ENCODE measurements at regions not wholly inside any gene's neighbourhood (a gene's known extent, or its start where the extent isn't known, plus 50 kb on each side); places are given as distances from the start of the nearest gene placed in this dataset.
"Not testable (repeated sequence)": the region's sequence is repeated elsewhere in the genome, so short reads cannot be mapped to it uniquely, and the experiment has no call there.

- H3K27me3 ChIP-seq: no peaks in the 10 kb centered on the region
- WGBS, 2 donors: 49 to 66% methylated on average over 3 of the region's 3 CpGs
- no peaks in the 10 kb centered on the region for H3K4me1 ChIP-seq
- H3K36me3 ChIP-seq: no peaks in the 10 kb centered on the region
- peaks cover 0 to under 1% (median 0%) of the 10 kb centered on the region in 4 donors for H3K9me3 ChIP-seq
- no peak overlapping the region for H3K4me3 ChIP-seq
- TF ChIP-seq EP300 (IDR thresholded peaks at IDR 0.05) (no peak), POLR2A (IDR thresholded peaks at IDR 0.05) (no peak), CTCF (IDR thresholded peaks at IDR 0.05) (no peak)
- H3K27ac ChIP-seq: no peak overlapping the region
- no peak for DNase-seq (ENCODE audit: low spot score in 2 of 2)
These were observed 176.9 kb downstream of the CTH start for GRCh38 chr1:70587872-70588366.

- not testable (repeated sequence) for DNase-seq (ENCODE audit: low spot score in 2 of 2); H3K27me3 ChIP-seq; H3K4me3 ChIP-seq; H3K27ac ChIP-seq; H3K36me3 ChIP-seq; H3K4me1 ChIP-seq; H3K9me3 ChIP-seq
- 66 to 83% methylated on average over 3 of the region's 3 CpGs for WGBS, 2 donors
These were observed 182.5 kb downstream of the CTH start for GRCh38 chr1:70593551-70593950.

GRCh38 chr1:70608815-70609214 is 197.7 kb downstream of the CTH start:
- no peaks in the 10 kb centered on the region for H3K36me3 ChIP-seq
- no peak overlapping the region for H3K27ac ChIP-seq
- no peak overlapping the region for H3K4me3 ChIP-seq
- no peaks in the 10 kb centered on the region for H3K4me1 ChIP-seq
- TF ChIP-seq CTCF (IDR thresholded peaks at IDR 0.05) (no peak), EP300 (IDR thresholded peaks at IDR 0.05) (no peak), POLR2A (IDR thresholded peaks at IDR 0.05) (no peak)
- no peaks in the 10 kb centered on the region for H3K27me3 ChIP-seq
- no peaks in the 10 kb centered on the region for H3K9me3 ChIP-seq
- 92 to 93% methylated on average over 2 of the region's 2 CpGs for WGBS, 2 donors
- no peak for DNase-seq (ENCODE audit: low spot score in 2 of 2)

- H3K27ac ChIP-seq; H3K4me3 ChIP-seq; H3K4me1 ChIP-seq; H3K27me3 ChIP-seq; H3K36me3 ChIP-seq; DNase-seq (ENCODE audit: low spot score in 2 of 2); H3K9me3 ChIP-seq: not testable (repeated sequence)
- WGBS, 2 donors: 81 to 86% methylated on average over 3 of the region's 3 CpGs
These were observed 199.1 kb downstream of the CTH start for GRCh38 chr1:70610164-70610563.

GRCh38 chr1:70616946-70617345 is 205.9 kb downstream of the CTH start:
- no peak for TF ChIP-seq POLR2A (IDR thresholded peaks at IDR 0.05)
- no peak for TF ChIP-seq EP300 (IDR thresholded peaks at IDR 0.05)
- no peak for TF ChIP-seq CTCF (IDR thresholded peaks at IDR 0.05)
- 61 to 66% methylated on average over 3 of the region's 3 CpGs for WGBS, 2 donors
- Histone ChIP-seq H3K27ac (no peak overlapping the region), H3K36me3 (no peaks in the 10 kb centered on the region), H3K9me3 (peaks cover 0 to 3% (median 0%) of the 10 kb centered on the region in 4 donors), H3K27me3 (no peaks in the 10 kb centered on the region), H3K4me1 (no peaks in the 10 kb centered on the region), H3K4me3 (no peak overlapping the region)
- no peak for DNase-seq (ENCODE audit: low spot score in 2 of 2)

GRCh38 chr1:70617728-70618127 is 206.7 kb downstream of the CTH start:
- Histone ChIP-seq H3K4me3 (no peak overlapping the region), H3K27ac (no peak overlapping the region), H3K4me1 (no peaks in the 10 kb centered on the region), H3K9me3 (peaks cover 0 to 3% (median 0%) of the 10 kb centered on the region in 4 donors), H3K27me3 (no peaks in the 10 kb centered on the region), H3K36me3 (no peaks in the 10 kb centered on the region)
- no peak for DNase-seq (ENCODE audit: low spot score in 2 of 2)
- TF ChIP-seq EP300 (IDR thresholded peaks at IDR 0.05) (no peak), POLR2A (IDR thresholded peaks at IDR 0.05) (no peak), CTCF (IDR thresholded peaks at IDR 0.05) (no peak)
- WGBS, 2 donors: 65 to 85% methylated on average over 2 of the region's 2 CpGs
